Fibroblast of lung (primary cell): ENCODE measurements at regions not wholly inside any gene's neighbourhood (a gene's known extent, or its start where the extent isn't known, plus 50 kb on each side); places are given as distances from the start of the nearest gene placed in this dataset.

Experiments
- DNase-seq, 2 donors: peaks; one replicate each; pipeline versions ENCODE4 v3.0.0 to v3.0.0-alpha.2; 2010; ENCODE audit warnings: low read depth in 2 of 2
- H2AFZ ChIP-seq: 2 replicates; pipeline ENCODE4 v1.5.1; 2012; ENCODE audit warnings: low read length, control low read depth, inconsistent platforms
- H3K27ac ChIP-seq: 2 replicates; pipeline ENCODE4 v1.5.1; 2011; ENCODE audit warnings: low read length, control low read depth; ENCODE audit not compliant: insufficient read depth
- H3K27me3 ChIP-seq: 2 replicates; pipeline ENCODE4 v1.5.1; 2011; ENCODE audit warnings: mild to moderate bottlenecking, low read length; ENCODE audit not compliant: control insufficient read depth, insufficient read depth
- H3K36me3 ChIP-seq: 2 replicates; pipeline ENCODE4 v1.5.1; 2011; ENCODE audit warnings: low read length; ENCODE audit not compliant: control insufficient read depth, insufficient read depth
- H3K4me1 ChIP-seq: 2 replicates; pipeline ENCODE4 v1.5.1; 2011; ENCODE audit warnings: low read length; ENCODE audit not compliant: control insufficient read depth, insufficient read depth; ENCODE audit errors: extremely low read depth
- H3K4me2 ChIP-seq: 2 replicates; pipeline ENCODE4 v1.5.1; 2011; ENCODE audit warnings: low read length, control low read depth; ENCODE audit not compliant: insufficient read depth; ENCODE audit errors: extremely low read depth
- H3K4me3 ChIP-seq, 4 experiments: fragments of 200-600 bp in 1 of 4; sonication (generic) in 1 of 4; replicated peaks in 1 of 4; 2 replicates each; pipeline ENCODE4 v1.5.1; 2011 to 2016; ENCODE audit warnings: low read length in 4 of 4, low read depth in 3 of 4, mild to moderate bottlenecking in 3 of 4, control low read depth in 2 of 4, inconsistent platforms in 1 of 4, mixed read lengths in 1 of 4; ENCODE audit not compliant: insufficient read depth in 1 of 4; ENCODE audit errors: control extremely low read depth in 1 of 4
- H3K79me2 ChIP-seq: 2 replicates; pipeline ENCODE4 v1.5.1; 2012; ENCODE audit warnings: mild to moderate bottlenecking, low read length, inconsistent platforms; ENCODE audit not compliant: control insufficient read depth, insufficient read depth
- H3K9ac ChIP-seq: 2 replicates; pipeline ENCODE4 v1.5.1; 2011; ENCODE audit warnings: mild to moderate bottlenecking, low read length, control low read depth; ENCODE audit not compliant: insufficient read depth
- H3K9me3 ChIP-seq: 2 replicates; pipeline ENCODE4 v1.5.1; 2012; ENCODE audit warnings: low read depth, low read length; ENCODE audit not compliant: control insufficient read depth, insufficient read depth
- H4K20me1 ChIP-seq: 2 replicates; pipeline ENCODE4 v1.5.1; 2011; ENCODE audit warnings: low read length; ENCODE audit not compliant: control insufficient read depth, insufficient read depth; ENCODE audit errors: extremely low read depth
- CTCF ChIP-seq, 2 donors: IDR thresholded peaks in 1 of 2; conservative IDR thresholded peaks in 1 of 2; 1 replicate in 1 of 2; 2 replicates in 1 of 2; pipeline ENCODE4 v1.5.1; 2011 to 2012; ENCODE audit warnings: low read length in 2 of 2, control low read depth in 1 of 2, inconsistent platforms in 1 of 2, low read depth in 1 of 2, mild to moderate bottlenecking in 1 of 2
- EZH2 ChIP-seq: IDR thresholded peaks from 2 replicates; pipeline ENCODE4 v1.5.1; 2012; ENCODE audit warnings: low read length, control low read depth, mild to moderate bottlenecking; ENCODE audit errors: missing control alignments

- Histone ChIP-seq H3K4me3 (no peak overlapping the region), H4K20me1 (no peaks in the 10 kb centered on the region), H2AFZ (no peak overlapping the region), H3K27me3 (peaks cover 11% of the 10 kb centered on the region), H3K9ac (no peak overlapping the region), H3K79me2 (no peaks in the 10 kb centered on the region), H3K4me1 (no peaks in the 10 kb centered on the region), H3K4me2 (no peak overlapping the region), H3K36me3 (no peaks in the 10 kb centered on the region), H3K27ac (no peak overlapping the region), H3K9me3 (no peaks in the 10 kb centered on the region)
- TF ChIP-seq EZH2 (no peak), CTCF (conservative IDR thresholded peaks at IDR 0.05 in 1 of 2, IDR thresholded peaks at IDR 0.05 in 1 of 2; ENCODE audit: low read depth in 1 of 2, low read length in 2 of 2) (no peak)
- DNase-seq, result no peak
These were observed 76.8 kb upstream of the GATA2 start for GRCh38 chr3:128569756-128570155.

GRCh38 chr3:128568602-128569490 lies 75.8 kb upstream of the GATA2 start:
- Histone ChIP-seq H3K9me3 (no peaks in the 10 kb centered on the region), H3K27ac (no peak overlapping the region), H3K9ac (no peak overlapping the region), H3K79me2 (no peaks in the 10 kb centered on the region), H3K36me3 (no peaks in the 10 kb centered on the region), H3K4me1 (no peaks in the 10 kb centered on the region), H3K4me2 (no peak overlapping the region), H4K20me1 (no peaks in the 10 kb centered on the region), H2AFZ (no peak overlapping the region), H3K27me3 (peaks cover 10% of the 10 kb centered on the region), H3K4me3 (no peak overlapping the region)
- DNase-seq, result no peak
- TF ChIP-seq CTCF (conservative IDR thresholded peaks at IDR 0.05 in 1 of 2, IDR thresholded peaks at IDR 0.05 in 1 of 2; ENCODE audit: low read depth in 1 of 2, low read length in 2 of 2) (no peak), EZH2 (no peak)

GRCh38 chr3:128567705-128568356 lies 74.8 kb upstream of the GATA2 start:
- H3K36me3 ChIP-seq, result no peaks in the 10 kb centered on the region
- H2AFZ ChIP-seq, result no peak overlapping the region
- no peak overlapping the region for H3K4me3 ChIP-seq
- no peak overlapping the region for H3K9ac ChIP-seq
- H4K20me1 ChIP-seq, result no peaks in the 10 kb centered on the region
- peaks cover 14% of the 10 kb centered on the region for H3K27me3 ChIP-seq
- no peaks in the 10 kb centered on the region for H3K4me1 ChIP-seq
- H3K79me2 ChIP-seq, result no peaks in the 10 kb centered on the region
- no peak overlapping the region for H3K4me2 ChIP-seq
- DNase-seq, result no peak
- H3K27ac ChIP-seq, result no peak overlapping the region
- TF ChIP-seq CTCF (conservative IDR thresholded peaks at IDR 0.05 in 1 of 2, IDR thresholded peaks at IDR 0.05 in 1 of 2; ENCODE audit: low read depth in 1 of 2, low read length in 2 of 2), result no peak
- no peak for TF ChIP-seq EZH2
- H3K9me3 ChIP-seq, result no peaks in the 10 kb centered on the region
